ENCODE measurements at regions not wholly inside any gene's neighbourhood (a gene's known extent, or its start where the extent isn't known, plus 50 kb on each side); places are given as distances from the start of the nearest gene placed in this dataset.

- FAIRE-seq (no peak), DNase-seq (no peak)
- H3K4me3 ChIP-seq (ENCODE audit: low read length in 3 of 3), result no peak overlapping the region
- no peak for TF ChIP-seq CTCF (IDR thresholded peaks at IDR 0.05; ENCODE audit: borderline replicate concordance, extremely low read depth, insufficient read depth)
- H3K9ac ChIP-seq (ENCODE audit: low read length in 3 of 3), result no peak overlapping the region
- H3K36me3 ChIP-seq (ENCODE audit: control insufficient read depth in 2 of 3, insufficient read depth in 3 of 3, low read length in 3 of 3), result no peaks in the 10 kb centered on the region
- intact Hi-C loops (cut with DNase I), result no loop called here
- H3K27ac ChIP-seq (ENCODE audit: low read depth in 2 of 2, low read length in 2 of 2), result no peak overlapping the region
- no peaks in the 10 kb centered on the region for H3K9me3 ChIP-seq (ENCODE audit: control insufficient read depth in 2 of 3, insufficient read depth in 1 of 3, low read length in 3 of 3)
- H3K4me1 ChIP-seq (ENCODE audit: control insufficient read depth in 2 of 3, insufficient read depth in 2 of 3, low read depth in 1 of 3, low read length in 3 of 3), result no peaks in the 10 kb centered on the region
- no peaks in the 10 kb centered on the region for H3K27me3 ChIP-seq (ENCODE audit: control insufficient read depth, insufficient read depth, low read length)
Measured at GRCh38 chr3:182035324-182035723, 323.6 kb downstream of the SOX2 start.

GRCh38 chr3:182036382-182036781 lies 324.7 kb downstream of the SOX2 start:
- intact Hi-C loops (cut with DNase I), result no loop called here
- no peaks in the 10 kb centered on the region for H3K27me3 ChIP-seq (ENCODE audit: control insufficient read depth, insufficient read depth, low read length)
- no peak overlapping the region for H3K4me3 ChIP-seq (ENCODE audit: low read length in 3 of 3)
- TF ChIP-seq CTCF (IDR thresholded peaks at IDR 0.05; ENCODE audit: borderline replicate concordance, extremely low read depth, insufficient read depth), result no peak
- H3K36me3 ChIP-seq (ENCODE audit: control insufficient read depth in 2 of 3, insufficient read depth in 3 of 3, low read length in 3 of 3), result no peaks in the 10 kb centered on the region
- H3K4me1 ChIP-seq (ENCODE audit: control insufficient read depth in 2 of 3, insufficient read depth in 2 of 3, low read depth in 1 of 3, low read length in 3 of 3), result no peaks in the 10 kb centered on the region
- DNase-seq, result no peak
- H3K9ac ChIP-seq (ENCODE audit: low read length in 3 of 3), result no peak overlapping the region
- H3K27ac ChIP-seq (ENCODE audit: low read depth in 2 of 2, low read length in 2 of 2), result no peak overlapping the region
- H3K9me3 ChIP-seq (ENCODE audit: control insufficient read depth in 2 of 3, insufficient read depth in 1 of 3, low read length in 3 of 3), result no peaks in the 10 kb centered on the region
- no peak for FAIRE-seq

GRCh38 chr3:182041668-182042291 lies 330.1 kb downstream of the SOX2 start:
- TF ChIP-seq CTCF (IDR thresholded peaks at IDR 0.05; ENCODE audit: borderline replicate concordance, extremely low read depth, insufficient read depth), result no peak
- no peak overlapping the region for H3K4me3 ChIP-seq (ENCODE audit: low read length in 3 of 3)
- intact Hi-C loops (cut with DNase I), result no loop called here
- no peaks in the 10 kb centered on the region for H3K4me1 ChIP-seq (ENCODE audit: control insufficient read depth in 2 of 3, insufficient read depth in 2 of 3, low read depth in 1 of 3, low read length in 3 of 3)
- no peak overlapping the region for H3K27ac ChIP-seq (ENCODE audit: low read depth in 2 of 2, low read length in 2 of 2)
- no peaks in the 10 kb centered on the region for H3K9me3 ChIP-seq (ENCODE audit: control insufficient read depth in 2 of 3, insufficient read depth in 1 of 3, low read length in 3 of 3)
- no peaks in the 10 kb centered on the region for H3K27me3 ChIP-seq (ENCODE audit: control insufficient read depth, insufficient read depth, low read length)
- no peak overlapping the region for H3K9ac ChIP-seq (ENCODE audit: low read length in 3 of 3)
- DNase-seq (peak in 1 of 5 donors; percentile 0), FAIRE-seq (no peak)
- H3K36me3 ChIP-seq (ENCODE audit: control insufficient read depth in 2 of 3, insufficient read depth in 3 of 3, low read length in 3 of 3), result no peaks in the 10 kb centered on the region

- no peak overlapping the region for H3K9ac ChIP-seq (ENCODE audit: low read length in 3 of 3)
- no peaks in the 10 kb centered on the region for H3K36me3 ChIP-seq (ENCODE audit: control insufficient read depth in 2 of 3, insufficient read depth in 3 of 3, low read length in 3 of 3)
- H3K4me1 ChIP-seq (ENCODE audit: control insufficient read depth in 2 of 3, insufficient read depth in 2 of 3, low read depth in 1 of 3, low read length in 3 of 3), result no peaks in the 10 kb centered on the region
- no peaks in the 10 kb centered on the region for H3K27me3 ChIP-seq (ENCODE audit: control insufficient read depth, insufficient read depth, low read length)
- no peak for TF ChIP-seq CTCF (IDR thresholded peaks at IDR 0.05; ENCODE audit: borderline replicate concordance, extremely low read depth, insufficient read depth)
- no peak overlapping the region for H3K27ac ChIP-seq (ENCODE audit: low read depth in 2 of 2, low read length in 2 of 2)
- H3K9me3 ChIP-seq (ENCODE audit: control insufficient read depth in 2 of 3, insufficient read depth in 1 of 3, low read length in 3 of 3), result no peaks in the 10 kb centered on the region
- H3K4me3 ChIP-seq (ENCODE audit: low read length in 3 of 3), result no peak overlapping the region
- FAIRE-seq (no peak), DNase-seq (peak in 2 of 5 donors; percentile 33 to 56)
- intact Hi-C loops (cut with DNase I), result no loop called here
Measured at GRCh38 chr3:182045736-182046135, 334.0 kb downstream of the SOX2 start.

Data from kidney (tissue), 13 donors.